K562 (cell line): ENCODE measurements at regions not wholly inside any gene's neighbourhood (a gene's known extent, or its start where the extent isn't known, plus 50 kb on each side); places are given as distances from the start of the nearest gene placed in this dataset.

Experiments used
- ATAC-seq: fragments of 200-7000 bp; cut with Tn5 transposase; 3 replicates; pipeline ENCODE4 v1.9.1; 2020; ENCODE audit warnings: moderate library complexity
- BruUV-seq: library from RNA; stranded (reverse); fragments of 400-500 nt; replicated peaks from 2 replicates; lab custom pipeline; 2021; lab: Mats Ljungman, UMichigan
- CTCF ChIA-PET: fragments of 300-600 bp; formaldehyde crosslinking; extraction: SDS; loops from one replicate; lab custom pipeline; 2021; ENCODE audit warnings: low intra/inter-chr PET ratio; lab: Yijun Ruan, JAX
- POLR2A ChIA-PET: fragments of 300-600, 350-650 bp; sonication (Branson Sonifier 250); formaldehyde crosslinking; extraction: SDS; loops from one replicate; lab custom pipeline; 2021; ENCODE audit warnings: antibody characterized with exemption, inconsistent platforms; lab: Yijun Ruan, JAX
- DNase-seq, 4 experiments: peaks; one replicate each; pipeline versions ENCODE4 v3.0.0 to v3.0.0-alpha.2; 2011 to 2018; ENCODE audit warnings: low spot score in 3 of 4, mixed read lengths in 3 of 4; ENCODE audit errors: extremely low read depth in 1 of 4
- FAIRE-seq: peaks from 2 replicates; lab custom pipeline; 2011; peaks lifted over from hg19 to GRCh38; lab: Jason Lieb, UNC
- H2AFZ ChIP-seq: 2 replicates; pipeline ENCODE4 v1.6.0; 2011; ENCODE audit warnings: low read depth, low read length, control low read depth, inconsistent platforms
- H3K27ac ChIP-seq: fragments of 200-600 bp; 3 replicates; pipeline ENCODE4 v1.8.0; 2011; ENCODE audit warnings: low read depth, mild to moderate bottlenecking, control low read depth, inconsistent platforms, low read length, moderate library complexity, mixed read lengths; ENCODE audit errors: extremely low read depth
- H3K27me3 ChIP-seq, 2 experiments: fragments of 300-600 bp in 1 of 2; 2 replicates in 1 of 2; 3 replicates in 1 of 2; pipeline versions ENCODE4 v1.6.0 to v1.8.0; 2011; ENCODE audit warnings: inconsistent platforms in 2 of 2, low read length in 2 of 2, mild to moderate bottlenecking in 1 of 2, mixed read lengths in 1 of 2, moderate library complexity in 1 of 2; ENCODE audit not compliant: control insufficient read depth in 2 of 2, insufficient read depth in 2 of 2
- H3K36me3 ChIP-seq: fragments of 300-600 bp; 3 replicates; pipeline ENCODE4 v1.8.0; 2011; ENCODE audit warnings: mild to moderate bottlenecking, low read length, inconsistent platforms; ENCODE audit not compliant: control insufficient read depth, insufficient read depth
- H3K4me1 ChIP-seq, 2 experiments: fragments of 200-600 bp in 1 of 2; replicated peaks in 1 of 2; 2 replicates in 1 of 2; 3 replicates in 1 of 2; pipeline versions ENCODE4 v1.5.1 to v1.8.0; 2011; ENCODE audit warnings: inconsistent platforms in 2 of 2, low read length in 2 of 2, mild to moderate bottlenecking in 1 of 2, mixed read lengths in 1 of 2, moderate library complexity in 1 of 2; ENCODE audit not compliant: control insufficient read depth in 2 of 2, insufficient read depth in 2 of 2
- H3K4me2 ChIP-seq: 2 replicates; pipeline ENCODE4 v1.6.1; 2011; ENCODE audit warnings: low read length, control low read depth, inconsistent platforms, mixed read lengths; ENCODE audit not compliant: insufficient read depth
- H3K4me3 ChIP-seq: fragments of 200-600 bp; sonication (generic), shearing (Covaris generic); 2 replicates; pipeline ENCODE4 v1.5.1; 2016; ENCODE audit warnings: control low read depth, inconsistent platforms
- H3K79me2 ChIP-seq: fragments of 200-600 bp; 3 replicates; pipeline ENCODE4 v1.8.0; 2011; ENCODE audit warnings: low read length, inconsistent platforms; ENCODE audit not compliant: control insufficient read depth, insufficient read depth
- H3K9ac ChIP-seq, 2 experiments: 2 replicates each; pipeline versions ENCODE4 v1.6.0 to v1.6.1; 2011; ENCODE audit warnings: low read depth in 2 of 2, low read length in 2 of 2, control low read depth in 1 of 2, inconsistent platforms in 1 of 2, mild to moderate bottlenecking in 1 of 2, mixed read lengths in 1 of 2; ENCODE audit not compliant: insufficient read depth in 1 of 2
- H3K9me1 ChIP-seq: one replicate; pipeline ENCODE4 v1.6.0; 2011; ENCODE audit warnings: inconsistent platforms, mild to moderate bottlenecking, low read length, moderate library complexity; ENCODE audit not compliant: control insufficient read depth, insufficient read depth
- H3K9me3 ChIP-seq: replicated peaks from 2 replicates; pipeline ENCODE4 v1.5.1; 2011; ENCODE audit warnings: low read depth, low read length, inconsistent platforms; ENCODE audit not compliant: control insufficient read depth, insufficient read depth
- H4K20me1 ChIP-seq: replicated peaks from 2 replicates; pipeline ENCODE4 v1.6.1; 2011; ENCODE audit warnings: low read length, inconsistent platforms, mixed read lengths; ENCODE audit not compliant: control insufficient read depth, insufficient read depth
- BRF2 ChIP-seq: IDR thresholded peaks from 3 replicates; pipeline ENCODE4 v1.6.1; 2011; ENCODE audit warnings: borderline replicate concordance, mild to moderate bottlenecking; ENCODE audit not compliant: insufficient read length, insufficient read depth
- CREBBP ChIP-seq: IDR thresholded peaks from one replicate; pipeline ENCODE4 v1.6.1; 2012; ENCODE audit warnings: low read depth, mild to moderate bottlenecking, control low read depth, inconsistent platforms, low read length
- NBN ChIP-seq: fragments of 450-650 bp; IDR thresholded peaks from 2 replicates; pipeline ENCODE4 v1.6.1; 2016; ENCODE audit warnings: low read depth, mild to moderate bottlenecking
- NFRKB ChIP-seq: fragments of 450-650 bp; IDR thresholded peaks from 2 replicates; pipeline ENCODE4 v1.6.1; 2016; ENCODE audit warnings: low read depth
- NRF1 ChIP-seq, 2 experiments: fragments of 450-650 bp; IDR thresholded peaks in 1 of 2; conservative IDR thresholded peaks in 1 of 2; 2 replicates each; pipeline ENCODE4 v1.6.1; 2014; ENCODE audit warnings: mild to moderate bottlenecking in 2 of 2
- THRAP3 ChIP-seq: fragments of 450-650 bp; IDR thresholded peaks from 2 replicates; pipeline ENCODE4 v1.6.1; 2016; ENCODE audit warnings: mild to moderate bottlenecking, inconsistent platforms, borderline replicate concordance
- ZNF133 ChIP-seq: fragments of 250-450 bp; sonication (Bioruptor Pico); IDR thresholded peaks from 2 replicates; pipeline ENCODE4 v1.4.0; 2020; ENCODE audit warnings: mild to moderate bottlenecking
- ZNF79 ChIP-seq: fragments of 250-450 bp; sonication (Bioruptor Pico); IDR thresholded peaks from 2 replicates; pipeline ENCODE4 v1.4.0; 2020; ENCODE audit warnings: low read depth, mild to moderate bottlenecking, moderate library complexity
- WGBS: fragments of 100-300 bp; shearing (Covaris generic); methylation state at CpG from one replicate; pipeline ENCODE4 v1.1.6; 2016; ENCODE audit warnings: low coverage, mixed read lengths; ENCODE audit not compliant: insufficient coverage; ENCODE audit errors: missing lambda C conversion rate; 5-methylcytosine and 5-hydroxymethylcytosine counted together
- in situ Hi-C: fragments of 300-500 bp; cut with MboI; formaldehyde crosslinking; loops from 4 replicates; pipeline ENCODE4 v1.15.0; 2018; ENCODE audit warnings: inconsistent platforms, mixed read lengths
- intact Hi-C: fragments of 100-400 bp; cut with micrococcal nuclease; formaldehyde crosslinking; loops from 2 replicates; pipeline ENCODE4 v1.14.2; 2022

GRCh38 chr5:173490681-173491080 is 125.8 kb downstream of the BOD1 start:
- TF ChIP-seq CREBBP (no peak), THRAP3 (no peak), ZNF79 (CRISPR knock-in tag) (no peak), NRF1 (conservative IDR thresholded peaks at IDR 0.05 in 1 of 2, IDR thresholded peaks at IDR 0.05 in 1 of 2) (no peak), NFRKB (no peak), NBN (no peak), BRF2 (no peak), ZNF133 (no peak)
- ATAC-seq: no peak
- in situ Hi-C loops (no loop called here), intact Hi-C loops (no loop called here)
- no peak for DNase-seq
- H3K9me1 ChIP-seq: no peaks in the 10 kb centered on the region
- ChIA-PET CTCF (no interaction called here), POLR2A (interaction anchor here (0.7 kb wide), 1 partner anchor 1471 kb away, joined by 3 read pairs; no protein-coding TSS in a partner anchor)
- no peaks in the 10 kb centered on the region for H3K4me1 ChIP-seq
- peaks cover 3 to 31% of the 10 kb centered on the region in 2 experiments; a peak in 4 of 5 replicates for H3K27me3 ChIP-seq
- no peaks in the 10 kb centered on the region for H4K20me1 ChIP-seq
- no peak overlapping the region for H3K9ac ChIP-seq
- H3K27ac ChIP-seq: no peak overlapping the region
- BruUV-seq: no TSS peak
- no peak for FAIRE-seq
- H3K4me2 ChIP-seq: no peak overlapping the region
- no peaks in the 10 kb centered on the region for H3K79me2 ChIP-seq
- no peak overlapping the region for H3K4me3 ChIP-seq
- H3K36me3 ChIP-seq: no peaks in the 10 kb centered on the region
- H3K9me3 ChIP-seq: no peaks in the 10 kb centered on the region
- 0% methylated on average over 1 of the region's 1 CpG for WGBS
- no peak overlapping the region for H2AFZ ChIP-seq
